GM18909 (cell line): ENCODE measurements at regions not wholly inside any gene's neighbourhood (a gene's known extent, or its start where the extent isn't known, plus 50 kb on each side); places are given as distances from the start of the nearest gene placed in this dataset.

Experiments
- ATAC-seq: cut with Tn5 transposase; IDR thresholded peaks from one replicate; pipeline ENCODE4 v1.9.1; 2021; ENCODE audit warnings: mild to moderate bottlenecking; ENCODE audit not compliant: unreplicated experiment, poor library complexity

- no peak for ATAC-seq
Measured at GRCh38 chr1:5333291-5333690, 658.9 kb downstream of the NPHP4 start.

DNA sequence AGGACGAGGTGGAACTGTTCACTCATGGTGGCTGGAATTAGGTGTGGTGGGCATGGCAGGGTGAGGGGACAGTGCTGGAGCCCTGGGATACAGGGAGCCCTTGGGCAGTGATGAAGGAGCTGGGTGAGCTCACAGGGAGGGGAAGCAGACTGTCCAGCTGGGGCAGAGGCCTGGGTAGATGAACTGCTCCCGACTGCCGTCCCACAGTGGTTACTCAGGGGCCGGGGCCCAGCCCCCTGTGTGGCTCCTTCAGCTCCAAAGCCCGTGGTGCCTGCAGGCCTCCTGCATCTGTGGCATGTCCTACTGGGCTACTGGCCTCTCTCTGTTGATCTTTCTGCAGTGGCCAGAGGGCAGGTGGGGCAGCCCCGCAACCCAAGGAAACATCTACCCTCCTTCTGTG, 661.1 kb downstream of the NPHP4 start:
- ATAC-seq, result no peak

DNA sequence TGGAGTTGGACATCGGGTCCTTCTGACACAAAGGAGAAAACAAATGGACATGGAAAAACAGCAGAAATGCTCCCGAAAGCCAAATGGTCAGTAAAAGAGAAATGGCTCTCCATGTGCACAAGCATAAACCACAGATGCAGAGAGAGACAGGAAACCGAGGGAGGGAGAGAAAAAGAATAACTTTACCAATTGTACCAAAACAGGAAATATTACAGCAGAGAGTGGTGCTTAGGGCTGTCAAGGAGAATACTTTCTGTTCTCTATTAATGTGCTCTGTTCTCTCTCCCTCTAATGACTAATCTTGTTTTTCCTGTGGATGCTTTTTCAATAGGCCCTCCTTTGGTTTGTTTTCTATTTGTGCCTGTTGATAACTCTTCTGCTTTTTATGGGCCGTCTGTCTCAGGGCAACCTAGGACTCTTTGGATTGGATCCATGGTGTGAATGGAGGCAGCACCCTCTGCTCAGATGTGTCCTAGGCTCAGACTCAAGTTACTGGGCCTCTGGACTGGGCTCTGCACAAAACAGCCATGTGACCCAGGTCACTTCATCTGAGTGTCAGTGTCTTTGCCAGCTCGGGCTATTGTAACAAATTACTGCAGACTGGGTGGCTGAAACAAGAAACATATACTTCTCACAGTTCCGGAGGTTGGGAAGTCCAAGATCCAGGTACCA, 663.0 kb downstream of the NPHP4 start:
- no peak for ATAC-seq

DNA sequence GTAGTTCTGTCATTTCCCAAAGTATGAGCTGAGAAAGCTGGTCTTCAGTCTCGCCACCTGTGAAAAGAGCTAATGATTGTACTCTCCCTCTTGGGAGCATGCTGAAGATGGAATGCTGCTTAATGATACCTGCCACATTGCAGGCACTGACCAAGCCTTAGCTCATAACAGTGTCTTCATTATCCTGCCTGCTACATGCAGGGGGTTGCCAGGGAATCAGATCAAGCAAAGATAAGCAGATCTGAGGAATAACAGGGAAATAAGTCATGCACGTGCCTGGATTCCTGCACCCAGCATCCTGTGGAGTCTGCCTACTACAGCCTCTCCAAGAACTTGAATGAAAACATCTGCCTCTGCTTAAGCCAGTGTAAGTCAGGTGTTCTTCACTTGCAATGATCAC, 667.3 kb downstream of the NPHP4 start:
- no peak for ATAC-seq

DNA sequence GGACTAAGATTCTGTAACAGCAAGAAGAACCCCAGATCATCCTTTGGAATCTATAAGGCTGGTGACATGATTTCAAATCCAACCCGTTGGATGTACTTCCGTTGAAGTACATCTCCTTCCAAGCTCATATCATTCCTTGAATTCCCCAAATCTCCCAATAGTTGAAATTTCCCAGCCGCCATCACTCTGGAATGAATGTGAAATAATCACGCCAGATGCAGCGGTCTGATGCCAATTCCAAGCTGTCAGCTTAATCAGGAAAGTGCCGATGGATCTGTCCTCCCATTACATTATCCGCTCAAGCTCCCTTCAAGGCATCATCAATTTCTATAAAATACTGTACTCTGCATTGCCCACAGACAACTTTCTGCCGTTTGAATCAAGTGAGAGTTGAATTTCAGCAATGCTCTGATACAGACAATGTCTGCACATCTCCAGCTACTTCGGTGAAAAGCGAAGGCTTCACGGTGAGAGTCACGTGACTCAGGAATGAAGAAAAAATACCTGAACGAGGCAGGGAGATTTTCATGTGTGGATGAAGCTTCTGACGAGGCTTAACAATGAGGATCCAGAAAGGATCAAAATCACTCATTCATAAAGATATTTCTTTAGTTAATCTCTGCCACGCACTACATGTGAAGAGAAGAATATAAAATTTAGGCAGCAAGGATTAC, 663.9 kb downstream of the AJAP1 start:
- ATAC-seq, result no peak

GRCh38 chr1:5317391-5317790, 663.0 kb downstream of the AJAP1 start:
- ATAC-seq, result no peak

DNA sequence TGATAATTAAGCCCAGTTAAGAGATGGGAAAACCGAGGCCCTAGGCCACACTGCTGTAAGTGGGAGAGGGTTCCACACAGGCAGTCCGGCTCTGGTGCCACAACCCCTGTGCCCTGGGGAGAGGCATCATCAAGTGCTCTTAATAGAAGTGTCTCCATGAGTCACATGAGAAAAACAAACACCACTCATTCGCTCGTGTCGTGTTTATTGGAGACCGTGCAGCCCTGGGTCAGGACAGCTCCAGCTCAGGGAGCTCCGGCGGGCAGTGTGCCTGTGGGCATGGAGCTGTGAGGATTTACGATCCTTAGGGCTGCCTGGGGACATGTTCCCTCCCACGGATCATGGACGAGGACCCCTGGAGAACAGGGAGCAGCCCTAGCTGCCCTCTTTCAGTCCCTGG, 658.5 kb downstream of the AJAP1 start:
- no peak for ATAC-seq

DNA sequence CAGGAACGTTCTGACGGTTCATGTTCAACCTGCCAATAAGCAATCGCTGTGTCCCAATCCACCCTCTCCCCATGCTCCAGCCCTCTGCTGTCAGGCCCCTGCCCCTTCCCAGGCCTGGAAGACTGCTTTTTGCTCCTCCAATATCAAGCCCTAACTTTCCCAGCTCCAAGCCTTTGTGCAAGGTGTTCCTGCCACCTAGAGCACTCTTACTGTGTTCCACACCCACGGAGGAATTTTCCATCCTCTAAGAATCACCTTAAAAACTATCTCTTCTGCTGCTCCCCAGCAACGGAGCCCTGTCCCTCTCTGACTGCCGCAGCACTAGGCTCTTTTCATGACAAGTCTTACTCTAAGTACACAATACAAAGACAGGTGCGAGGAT, 657.9 kb downstream of the AJAP1 start:
- ATAC-seq, result no peak

DNA sequence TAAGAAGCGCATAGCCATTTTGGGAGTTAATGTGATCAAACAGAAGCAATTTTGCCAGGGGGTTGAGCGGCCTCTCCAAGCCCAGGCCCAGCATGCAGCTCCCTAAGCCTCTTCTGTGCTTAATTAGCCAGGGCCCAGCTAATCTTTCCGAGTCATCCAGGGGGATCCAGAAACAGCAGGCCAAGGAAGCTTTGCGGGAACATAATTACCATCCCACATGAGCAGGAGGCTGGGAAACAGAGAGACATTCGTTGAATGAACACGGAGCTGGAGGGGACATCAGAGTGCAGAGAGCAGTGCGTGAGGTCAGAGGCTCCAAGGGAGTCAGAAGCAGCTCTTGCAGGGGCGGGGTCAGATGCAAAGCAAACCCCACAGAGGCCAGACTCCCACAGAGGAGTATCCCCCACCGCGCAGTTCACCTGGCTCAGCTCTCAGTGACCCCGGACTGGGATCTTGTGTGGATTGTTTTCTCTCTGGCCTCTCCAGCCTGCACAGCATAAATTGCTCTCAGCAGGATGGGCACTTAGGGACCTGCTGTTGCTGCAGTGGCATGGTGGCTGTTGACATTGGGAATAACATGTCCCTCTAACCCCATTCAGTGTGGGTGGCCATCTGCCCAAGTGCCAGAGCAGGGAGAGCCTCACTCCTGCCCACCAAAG, 657.4 kb downstream of the AJAP1 start:
- no peak for ATAC-seq

GRCh38 chr1:5311147-5311546, 656.7 kb downstream of the AJAP1 start:
- ATAC-seq, result no peak

- ATAC-seq, result no peak
Measured at GRCh38 chr1:5308249-5308648, 653.8 kb downstream of the AJAP1 start.

DNA sequence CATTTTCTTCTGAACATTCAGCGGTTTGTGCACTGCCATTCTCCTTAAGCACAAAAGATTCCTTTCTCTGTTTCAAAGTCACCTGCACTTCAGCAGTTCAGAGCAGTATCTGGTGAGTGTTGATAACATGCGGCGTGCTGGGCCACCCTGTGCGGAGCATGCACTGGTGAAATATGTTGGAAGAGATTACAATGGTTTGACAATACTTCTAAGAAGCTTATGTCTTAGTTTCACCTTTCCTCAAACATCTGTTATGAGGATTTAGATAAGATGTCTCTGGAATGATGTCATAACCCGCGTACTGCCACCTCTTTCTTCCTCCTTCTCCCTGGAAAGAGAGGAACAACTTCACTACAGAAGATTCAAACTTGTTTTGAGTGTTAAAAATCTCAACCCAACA, 650.3 kb downstream of the AJAP1 start:
- no peak for ATAC-seq

DNA sequence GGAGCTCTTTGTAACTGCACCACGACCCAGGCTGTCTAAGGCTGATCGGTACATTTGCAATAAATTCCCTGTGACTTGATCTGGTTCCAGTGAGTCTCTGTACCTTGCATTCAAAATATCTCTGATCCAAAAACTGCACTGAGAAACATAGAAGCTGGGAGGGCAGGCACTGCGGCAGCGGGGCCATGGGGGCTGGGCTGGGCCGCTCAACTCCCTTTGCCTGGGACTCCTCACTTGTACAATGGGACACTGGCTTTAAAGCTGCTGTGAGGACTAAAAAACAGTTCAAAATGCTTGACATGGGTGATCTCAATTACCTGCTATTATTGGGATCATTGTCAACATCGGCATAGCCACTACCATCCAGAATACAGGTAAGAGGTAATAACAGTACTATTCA, 644.0 kb downstream of the AJAP1 start:
- ATAC-seq, result no peak

- ATAC-seq, result no peak
Measured at GRCh38 chr1:5297886-5298239, 643.5 kb downstream of the AJAP1 start.

DNA sequence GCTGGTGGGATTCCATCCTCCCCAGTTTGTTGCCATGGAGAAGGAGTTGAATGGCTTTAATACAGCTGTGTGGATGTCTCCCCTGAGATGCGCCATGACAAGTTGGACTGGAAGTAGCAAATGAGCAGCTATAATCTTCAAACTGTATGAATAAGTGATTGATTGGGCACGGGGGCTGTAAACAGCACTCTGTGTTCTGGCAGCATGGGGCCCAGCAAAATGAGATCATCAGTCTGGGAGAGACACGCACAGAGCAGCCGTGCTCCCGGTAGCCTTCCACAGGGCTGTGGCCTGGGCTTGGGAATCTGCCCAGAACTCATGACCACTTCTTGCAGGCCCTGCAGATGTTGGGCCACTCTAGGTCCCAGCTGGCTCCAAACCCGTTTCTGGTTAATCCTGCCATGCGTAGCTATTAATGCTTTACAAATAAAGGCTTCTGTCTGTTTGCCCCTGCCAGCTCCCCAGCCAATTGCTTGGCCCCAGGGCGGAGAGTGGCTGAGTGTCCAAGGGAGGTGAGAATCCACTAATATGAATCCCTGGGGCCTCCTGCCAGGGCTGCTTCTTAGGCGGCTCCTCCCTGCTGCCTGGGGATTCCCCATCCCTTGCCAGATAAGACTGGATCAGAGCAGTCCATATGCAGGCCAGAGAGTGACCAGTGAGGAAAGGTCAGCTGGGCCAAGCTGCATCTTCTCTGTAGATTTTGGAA, 642.9 kb downstream of the AJAP1 start:
- no peak for ATAC-seq

GRCh38 chr1:5296557-5297179, 642.3 kb downstream of the AJAP1 start:
- ATAC-seq, result no peak

- ATAC-seq, result no peak
Measured at GRCh38 chr1:5296095-5296494, 641.7 kb downstream of the AJAP1 start.

DNA sequence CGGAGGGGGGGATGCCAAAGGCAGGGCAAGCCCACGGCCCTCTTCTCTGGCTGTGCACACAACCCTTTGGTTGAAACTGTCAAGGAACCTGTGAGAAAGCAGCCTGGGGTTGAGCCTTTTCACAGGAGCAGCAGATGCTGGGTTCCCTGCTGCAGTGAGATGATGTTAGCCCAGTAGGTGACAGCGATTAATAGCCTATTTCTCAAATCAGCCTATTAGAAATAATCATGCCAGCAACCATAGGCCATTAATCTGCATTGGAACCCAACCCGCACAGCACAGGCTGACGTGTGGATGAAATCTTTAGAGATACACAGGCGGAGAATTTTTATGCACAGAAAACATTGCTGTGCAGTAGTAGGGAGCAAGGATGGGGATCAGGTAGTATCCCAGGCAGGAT, 637.5 kb downstream of the AJAP1 start:
- no peak for ATAC-seq

GRCh38 chr1:5287178-5288150, 633.1 kb downstream of the AJAP1 start:
- no peak for ATAC-seq

DNA sequence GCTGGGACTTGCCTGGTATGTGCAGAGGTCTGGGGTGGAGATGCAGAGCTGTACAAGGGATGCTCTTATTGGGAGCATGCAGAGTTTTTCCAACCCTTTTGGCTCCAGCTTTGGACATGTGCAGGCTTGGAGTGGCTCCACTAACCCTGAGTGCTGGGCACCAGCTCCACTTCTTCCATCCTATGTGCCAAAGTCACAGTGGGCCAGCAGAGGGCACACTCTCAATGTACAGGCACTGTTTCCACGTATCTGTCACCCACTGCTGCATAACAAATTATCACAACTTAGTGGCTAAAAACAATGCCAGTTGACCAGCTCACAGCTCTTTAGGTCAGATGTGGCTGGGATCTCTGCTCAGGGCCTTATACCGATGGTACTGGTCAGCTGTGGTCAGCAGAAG, 631.8 kb downstream of the AJAP1 start:
- no peak for ATAC-seq
